SU-DHL-6 (cell line): ENCODE measurements at regions not wholly inside any gene's neighbourhood (a gene's known extent, or its start where the extent isn't known, plus 50 kb on each side); places are given as distances from the start of the nearest gene placed in this dataset.

Source experiments
- H2AFZ ChIP-seq: fragments of 200-600 bp; sonication (generic); 2 replicates; pipeline ENCODE4 v1.6.1; 2014; ENCODE audit warnings: low read depth, mild to moderate bottlenecking, moderate library complexity, mixed read lengths, antibody characterized with exemption, low read length; ENCODE audit not compliant: severe bottlenecking
- H3F3A ChIP-seq: fragments of 200-600 bp; shearing (Covaris generic); 2 replicates; pipeline ENCODE4 v1.6.0; 2016; ENCODE audit warnings: antibody characterized with exemption, mild to moderate bottlenecking; ENCODE audit not compliant: insufficient read depth
- H3K27ac ChIP-seq: fragments of 200-600 bp; sonication (generic); 2 replicates; pipeline ENCODE4 v1.5.1; 2016; ENCODE audit warnings: low read depth, mild to moderate bottlenecking, low read length, moderate library complexity, mixed read lengths
- H3K27me3 ChIP-seq: fragments of 200-600 bp; sonication (generic), shearing (Covaris generic); 2 replicates; pipeline ENCODE4 v1.6.0; 2014; ENCODE audit warnings: mild to moderate bottlenecking, low read length
- H3K36me3 ChIP-seq: fragments of 200-600 bp; sonication (generic); 2 replicates; pipeline ENCODE4 v1.6.1; 2014; ENCODE audit warnings: mild to moderate bottlenecking, low read length, mixed read lengths
- H3K4me2 ChIP-seq: fragments of 300-600, 200-600 bp; shearing (Covaris generic), sonication (generic); 2 replicates; pipeline ENCODE4 v1.6.0; 2014; ENCODE audit warnings: low read length, low read depth, mild to moderate bottlenecking; ENCODE audit not compliant: poor library complexity, severe bottlenecking
- H3K4me3 ChIP-seq: fragments of 200-600 bp; sonication (generic); 2 replicates; pipeline ENCODE4 v1.5.1; 2014; ENCODE audit warnings: antibody characterized with exemption, low read length, mild to moderate bottlenecking, mixed read lengths; ENCODE audit not compliant: insufficient read depth, poor library complexity, severe bottlenecking
- H3K79me2 ChIP-seq: fragments of 200-600 bp; sonication (generic); 2 replicates; pipeline ENCODE4 v1.6.1; 2014; ENCODE audit warnings: mild to moderate bottlenecking, low read length, moderate library complexity; ENCODE audit not compliant: insufficient read depth
- H3K9ac ChIP-seq: fragments of 200-600 bp; sonication (generic); 2 replicates; pipeline ENCODE4 v1.7.0; 2014; ENCODE audit warnings: mild to moderate bottlenecking, low read length
- H3K9me2 ChIP-seq: fragments of 200-600 bp; sonication (generic); replicated peaks from 2 replicates; pipeline ENCODE4 v1.6.1; 2014; ENCODE audit warnings: low read length; ENCODE audit not compliant: insufficient read depth
- H3K9me3 ChIP-seq: fragments of 200-600 bp; sonication (generic); 2 replicates; pipeline ENCODE4 v1.6.1; 2014; ENCODE audit warnings: low read length, mixed read lengths; ENCODE audit not compliant: insufficient read depth
- H4K20me1 ChIP-seq: fragments of 200-600 bp; sonication (generic); 2 replicates; pipeline ENCODE4 v1.6.1; 2014; ENCODE audit warnings: low read depth, mild to moderate bottlenecking, antibody characterized with exemption, low read length, moderate library complexity, mixed read lengths
- CTCF ChIP-seq: fragments of 200-600 bp; sonication (generic); IDR thresholded peaks from one replicate; pipeline ENCODE4 v1.5.1; 2017; ENCODE audit warnings: antibody characterized with exemption, mild to moderate bottlenecking, low read length, moderate library complexity; ENCODE audit not compliant: insufficient read depth, poor library complexity, severe bottlenecking
- EZH2phosphoT487 ChIP-seq: fragments of 200-600 bp; sonication (generic), shearing (Covaris generic); conservative IDR thresholded peaks from 2 replicates; pipeline ENCODE4 v1.6.1; 2018; ENCODE audit warnings: mild to moderate bottlenecking, antibody characterized with exemption, low read length, moderate library complexity, mixed read lengths

- H3K9ac ChIP-seq, result no peak overlapping the region
- H3K27ac ChIP-seq, result no peak overlapping the region
- H3K27me3 ChIP-seq, result no peaks in the 10 kb centered on the region
- H3K9me3 ChIP-seq, result no peaks in the 10 kb centered on the region
- H3K4me3 ChIP-seq, result no peak overlapping the region
- no peak overlapping the region for H3K4me2 ChIP-seq
- H4K20me1 ChIP-seq, result no peaks in the 10 kb centered on the region
- H2AFZ ChIP-seq, result no peak overlapping the region
- H3K9me2 ChIP-seq, result no peaks in the 10 kb centered on the region
- no peaks in the 10 kb centered on the region for H3F3A ChIP-seq
- H3K79me2 ChIP-seq, result no peaks in the 10 kb centered on the region
- H3K36me3 ChIP-seq, result no peaks in the 10 kb centered on the region
- TF ChIP-seq CTCF, result no peak
- no peak for TF ChIP-seq EZH2phosphoT487
Observed at GRCh38 chr3:106805625-106806024, 571.6 kb upstream of the CCDC54 start.

- no peak overlapping the region for H2AFZ ChIP-seq
- H3K9me3 ChIP-seq, result no peaks in the 10 kb centered on the region
- no peaks in the 10 kb centered on the region for H3K36me3 ChIP-seq
- no peaks in the 10 kb centered on the region for H3F3A ChIP-seq
- H3K9me2 ChIP-seq, result no peaks in the 10 kb centered on the region
- no peak overlapping the region for H3K9ac ChIP-seq
- H3K79me2 ChIP-seq, result no peaks in the 10 kb centered on the region
- H3K27ac ChIP-seq, result no peak overlapping the region
- H3K4me3 ChIP-seq, result no peak overlapping the region
- H3K4me2 ChIP-seq, result no peak overlapping the region
- TF ChIP-seq CTCF (no peak), EZH2phosphoT487 (no peak)
- no peaks in the 10 kb centered on the region for H3K27me3 ChIP-seq
- no peaks in the 10 kb centered on the region for H4K20me1 ChIP-seq
Observed at GRCh38 chr3:106806964-106807363, 570.3 kb upstream of the CCDC54 start.

GRCh38 chr3:106809041-106809440 is 568.2 kb upstream of the CCDC54 start:
- H3K9me3 ChIP-seq, result no peaks in the 10 kb centered on the region
- H3K36me3 ChIP-seq, result no peaks in the 10 kb centered on the region
- H2AFZ ChIP-seq, result no peak overlapping the region
- no peaks in the 10 kb centered on the region for H3K79me2 ChIP-seq
- no peak overlapping the region for H3K4me3 ChIP-seq
- no peak overlapping the region for H3K9ac ChIP-seq
- no peak for TF ChIP-seq EZH2phosphoT487
- no peak for TF ChIP-seq CTCF
- no peak overlapping the region for H3K4me2 ChIP-seq
- no peak overlapping the region for H3K27ac ChIP-seq
- H4K20me1 ChIP-seq, result no peaks in the 10 kb centered on the region
- H3F3A ChIP-seq, result no peaks in the 10 kb centered on the region
- H3K9me2 ChIP-seq, result no peaks in the 10 kb centered on the region
- no peaks in the 10 kb centered on the region for H3K27me3 ChIP-seq
